ENCODE measurements at regions not wholly inside any gene's neighbourhood (a gene's known extent, or its start where the extent isn't known, plus 50 kb on each side); places are given as distances from the start of the nearest gene placed in this dataset.

- DNase-seq (ENCODE audit: extremely low read depth, insufficient read length) = no peak
- Histone ChIP-seq H3K36me3 (ENCODE audit: control insufficient read depth, insufficient read depth, low read length) (no peaks in the 10 kb centered on the region), H3K27me3 (replicated peaks; ENCODE audit: control insufficient read depth, insufficient read depth, low read length) (no peaks in the 10 kb centered on the region), H3K4me3 (replicated peaks; ENCODE audit: low read depth, low read length) (no peak overlapping the region)
- TF ChIP-seq CTCF (IDR thresholded peaks at IDR 0.05; ENCODE audit: insufficient read depth, low read length, poor library complexity, severe bottlenecking) = no peak
These were observed 230.1 kb upstream of the ZNF717 start for GRCh38 chr3:76015496-76015895.

- no peak for DNase-seq (ENCODE audit: extremely low read depth, insufficient read length)
- H3K36me3 ChIP-seq (ENCODE audit: control insufficient read depth, insufficient read depth, low read length) = no peaks in the 10 kb centered on the region
- TF ChIP-seq CTCF (IDR thresholded peaks at IDR 0.05; ENCODE audit: insufficient read depth, low read length, poor library complexity, severe bottlenecking) = no peak
- H3K4me3 ChIP-seq (replicated peaks; ENCODE audit: low read depth, low read length) = no peak overlapping the region
- no peaks in the 10 kb centered on the region for H3K27me3 ChIP-seq (replicated peaks; ENCODE audit: control insufficient read depth, insufficient read depth, low read length)
These were observed 230.8 kb upstream of the ZNF717 start for GRCh38 chr3:76016111-76016510.

GRCh38 chr3:76016769-76017439 lies 231.6 kb upstream of the ZNF717 start:
- no peak overlapping the region for H3K4me3 ChIP-seq (replicated peaks; ENCODE audit: low read depth, low read length)
- H3K36me3 ChIP-seq (ENCODE audit: control insufficient read depth, insufficient read depth, low read length) = no peaks in the 10 kb centered on the region
- H3K27me3 ChIP-seq (replicated peaks; ENCODE audit: control insufficient read depth, insufficient read depth, low read length) = no peaks in the 10 kb centered on the region
- DNase-seq (ENCODE audit: extremely low read depth, insufficient read length) = no peak
- no peak for TF ChIP-seq CTCF (IDR thresholded peaks at IDR 0.05; ENCODE audit: insufficient read depth, low read length, poor library complexity, severe bottlenecking)

GRCh38 chr3:76021376-76021775 lies 236.0 kb upstream of the ZNF717 start:
- H3K36me3 ChIP-seq (ENCODE audit: control insufficient read depth, insufficient read depth, low read length) = no peaks in the 10 kb centered on the region
- no peak for DNase-seq (ENCODE audit: extremely low read depth, insufficient read length)

GRCh38 chr3:76024640-76025039 lies 239.3 kb upstream of the ZNF717 start:
- H3K27me3 ChIP-seq (replicated peaks; ENCODE audit: control insufficient read depth, insufficient read depth, low read length) = no peaks in the 10 kb centered on the region
- no peaks in the 10 kb centered on the region for H3K36me3 ChIP-seq (ENCODE audit: control insufficient read depth, insufficient read depth, low read length)
- H3K4me3 ChIP-seq (replicated peaks; ENCODE audit: low read depth, low read length) = no peak overlapping the region
- no peak for DNase-seq (ENCODE audit: extremely low read depth, insufficient read length)
- no peak for TF ChIP-seq CTCF (IDR thresholded peaks at IDR 0.05; ENCODE audit: insufficient read depth, low read length, poor library complexity, severe bottlenecking)

More at GRCh38 chr3:76021376-76021775, 236.0 kb upstream of the ZNF717 start:
- Histone ChIP-seq H3K4me3 (replicated peaks; ENCODE audit: low read depth, low read length) (no peak overlapping the region), H3K27me3 (replicated peaks; ENCODE audit: control insufficient read depth, insufficient read depth, low read length) (no peaks in the 10 kb centered on the region)
- no peak for TF ChIP-seq CTCF (IDR thresholded peaks at IDR 0.05; ENCODE audit: insufficient read depth, low read length, poor library complexity, severe bottlenecking)

- H3K27me3 ChIP-seq (replicated peaks; ENCODE audit: control insufficient read depth, insufficient read depth, low read length) = no peaks in the 10 kb centered on the region
- DNase-seq (ENCODE audit: extremely low read depth, insufficient read length) = no peak
- no peak overlapping the region for H3K4me3 ChIP-seq (replicated peaks; ENCODE audit: low read depth, low read length)
- H3K36me3 ChIP-seq (ENCODE audit: control insufficient read depth, insufficient read depth, low read length) = no peaks in the 10 kb centered on the region
- no peak for TF ChIP-seq CTCF (IDR thresholded peaks at IDR 0.05; ENCODE audit: insufficient read depth, low read length, poor library complexity, severe bottlenecking)
These were observed 240.2 kb upstream of the ZNF717 start for GRCh38 chr3:76025561-76025960.
